GM21381 (cell line): ENCODE measurements at regions not wholly inside any gene's neighbourhood (a gene's known extent, or its start where the extent isn't known, plus 50 kb on each side); places are given as distances from the start of the nearest gene placed in this dataset.
"Not testable (repeated sequence)": the region's sequence is repeated elsewhere in the genome, so short reads cannot be mapped to it uniquely, and the experiment has no call there.

ENCODE experiments used
- ATAC-seq: cut with Tn5 transposase; IDR thresholded peaks from one replicate; pipeline ENCODE4 v1.9.1; 2021; ENCODE audit warnings: mild to moderate bottlenecking, moderate library complexity; ENCODE audit not compliant: unreplicated experiment

GRCh38 chr1:222187566-222188332 lies 360.2 kb downstream of the HHIPL2 start:
- no peak for ATAC-seq

DNA sequence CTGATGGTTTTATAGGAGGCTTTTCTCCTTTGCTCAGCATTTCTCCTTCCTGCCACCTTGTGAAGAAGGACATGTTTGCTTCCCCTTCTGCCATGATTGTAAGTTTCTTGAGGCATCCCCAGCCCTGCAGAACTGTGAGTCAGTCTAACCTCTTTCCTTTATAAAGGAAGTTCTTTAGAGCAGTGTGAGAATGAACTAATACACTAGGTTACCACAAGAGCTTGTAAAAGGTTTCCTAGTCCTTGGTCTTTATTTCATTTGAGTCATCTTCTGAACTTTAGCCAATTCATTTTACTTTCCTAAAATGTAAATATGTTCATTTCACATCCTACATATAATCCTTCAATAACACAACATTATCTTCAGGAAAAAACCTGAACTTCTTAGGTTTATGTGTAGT lies 365.3 kb downstream of the HHIPL2 start:
- ATAC-seq: no peak

GRCh38 chr1:222181191-222181590 lies 366.7 kb downstream of the HHIPL2 start:
- no peak for ATAC-seq

DNA sequence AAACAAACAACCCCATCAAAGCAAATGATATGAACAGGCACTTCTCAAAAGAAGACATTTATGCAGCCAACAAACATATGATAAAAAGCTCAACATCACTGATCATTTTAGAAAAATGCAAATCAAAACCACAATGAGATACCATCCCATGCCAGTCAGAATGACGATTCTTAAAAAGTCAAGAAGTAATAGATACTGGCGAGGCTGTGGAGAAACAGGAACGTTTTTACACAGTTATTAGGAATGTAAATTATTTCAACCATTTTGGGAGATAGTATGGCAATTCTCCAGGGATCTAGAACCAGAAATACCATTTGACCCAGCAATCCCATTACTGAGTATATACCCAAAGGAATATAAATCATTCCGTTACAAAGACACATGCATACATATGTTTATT lies 370.4 kb downstream of the HHIPL2 start:
- not testable (repeated sequence) for ATAC-seq

- ATAC-seq: peak; percentile 73
These were observed 376.9 kb downstream of the HHIPL2 start for GRCh38 chr1:222171005-222171404.

GRCh38 chr1:222168621-222169020 lies 379.3 kb downstream of the HHIPL2 start:
- no peak for ATAC-seq

- no peak for ATAC-seq
These were observed 380.0 kb downstream of the HHIPL2 start for GRCh38 chr1:222167896-222168295.

DNA sequence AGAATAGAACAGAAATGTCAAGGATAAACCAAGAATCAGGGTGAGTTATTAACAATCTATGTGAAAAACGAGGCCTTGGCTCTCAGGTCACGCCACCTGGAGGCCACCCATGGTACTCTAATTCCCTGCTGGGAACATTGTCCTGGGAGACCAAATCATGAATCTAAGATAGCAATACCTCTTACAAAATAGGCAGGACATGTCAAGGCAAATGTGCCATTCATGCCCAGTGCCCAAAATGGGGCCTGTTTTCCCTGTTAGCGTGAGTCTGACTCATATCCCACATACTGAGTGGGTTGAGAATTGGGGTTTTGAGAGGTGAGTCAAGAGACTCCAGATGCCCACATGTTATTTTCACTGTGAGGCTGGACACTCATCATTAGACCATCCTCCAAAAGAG lies 380.8 kb downstream of the HHIPL2 start:
- ATAC-seq: no peak

GRCh38 chr1:222165629-222166028 lies 382.3 kb downstream of the HHIPL2 start:
- no peak for ATAC-seq

- ATAC-seq: no peak
These were observed 384.0 kb downstream of the HHIPL2 start for GRCh38 chr1:222163895-222164294.

DNA sequence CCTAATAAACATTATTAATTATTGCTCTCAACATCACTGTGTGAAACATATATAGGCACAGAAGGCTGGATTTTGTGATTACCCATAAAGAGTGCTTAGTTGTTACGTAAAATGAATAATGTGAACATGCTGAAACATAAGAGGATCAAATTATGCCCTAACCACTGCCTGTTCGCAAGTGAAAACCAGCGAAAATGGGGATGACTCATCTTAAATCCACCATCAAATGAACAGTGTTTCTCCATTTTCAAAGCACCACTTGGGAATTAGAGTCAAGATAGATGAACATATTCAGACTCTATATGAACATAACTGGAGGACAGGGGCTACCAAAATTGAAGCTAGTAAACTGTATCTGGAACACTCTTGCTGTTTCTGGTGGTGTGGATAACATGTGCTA lies 386.2 kb downstream of the HHIPL2 start:
- no peak for ATAC-seq

GRCh38 chr1:222157612-222158011 lies 390.3 kb downstream of the HHIPL2 start:
- ATAC-seq: no peak

- no peak for ATAC-seq
These were observed 398.3 kb upstream of the DUSP10 start for GRCh38 chr1:222140206-222140605.

GRCh38 chr1:222138095-222138494 lies 396.2 kb upstream of the DUSP10 start:
- no peak for ATAC-seq

DNA sequence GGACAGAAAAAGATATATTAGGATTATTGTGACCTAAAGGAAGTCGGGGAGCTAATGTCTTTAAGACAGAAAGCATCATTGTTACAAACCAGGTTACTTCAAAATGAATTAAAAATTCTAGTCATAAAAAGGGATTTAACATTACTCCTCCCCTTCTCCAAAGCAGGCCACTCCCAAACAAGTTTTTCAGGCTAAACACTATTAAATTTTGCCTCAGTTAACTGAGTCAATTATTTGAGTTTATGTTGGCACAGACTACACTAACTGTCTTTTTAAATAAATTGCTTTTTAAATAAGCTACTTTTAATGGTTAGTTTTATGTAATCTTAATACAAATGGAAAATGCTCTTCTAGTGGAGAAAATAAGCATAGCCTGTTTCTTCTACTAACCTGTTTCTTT lies 395.0 kb upstream of the DUSP10 start:
- ATAC-seq: no peak

GRCh38 chr1:222129041-222129440 lies 387.2 kb upstream of the DUSP10 start:
- ATAC-seq: no peak

DNA sequence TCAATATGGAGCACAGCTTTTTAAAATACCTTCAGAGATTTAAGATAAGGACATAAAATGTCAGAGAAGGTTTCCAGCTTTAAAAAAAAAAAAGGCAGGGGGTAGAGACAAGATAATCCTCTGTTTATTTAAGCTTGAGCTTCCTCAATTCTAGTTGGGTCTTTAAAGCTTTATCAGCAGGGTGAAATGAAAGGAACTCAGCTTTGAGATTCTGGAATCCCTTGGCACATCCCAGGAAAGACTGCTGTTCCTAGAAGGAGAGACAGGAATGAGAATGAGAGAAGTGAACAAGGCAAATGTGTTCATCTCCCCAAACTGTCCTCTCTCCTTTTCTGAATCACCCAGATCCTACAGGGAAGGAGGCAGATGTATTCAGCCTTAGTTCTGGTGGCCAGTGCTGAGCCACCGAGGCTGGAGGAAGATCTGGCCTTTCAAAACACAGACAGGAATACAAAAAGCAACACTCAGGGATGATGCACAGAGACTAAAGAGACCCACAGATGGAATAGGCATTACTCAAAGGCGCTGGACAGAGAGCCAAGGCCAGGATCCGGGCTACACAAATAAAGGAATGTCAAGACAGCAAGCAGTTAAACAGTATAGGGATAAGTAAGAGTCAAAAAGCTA lies 385.8 kb upstream of the DUSP10 start:
- ATAC-seq: no peak

DNA sequence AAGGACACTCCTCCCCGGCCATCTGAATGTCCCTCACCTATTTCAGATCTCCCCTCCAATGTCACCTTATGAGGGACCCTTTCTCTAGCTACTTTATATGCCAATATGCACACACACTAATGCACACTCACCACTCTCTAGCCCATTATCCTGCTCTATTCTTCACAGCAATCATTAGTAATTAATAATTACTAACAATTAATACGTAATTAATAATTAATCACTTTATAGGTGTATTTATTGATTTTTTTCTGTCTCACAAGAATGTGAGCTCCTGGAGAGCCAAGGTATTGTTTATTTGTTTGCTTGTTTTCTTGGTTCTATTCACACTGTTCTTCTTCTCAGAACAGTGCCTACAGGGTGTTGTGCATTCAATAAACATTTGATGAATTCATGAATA lies 385.2 kb upstream of the DUSP10 start:
- no peak for ATAC-seq

GRCh38 chr1:222126052-222126451 lies 384.2 kb upstream of the DUSP10 start:
- no peak for ATAC-seq

DNA sequence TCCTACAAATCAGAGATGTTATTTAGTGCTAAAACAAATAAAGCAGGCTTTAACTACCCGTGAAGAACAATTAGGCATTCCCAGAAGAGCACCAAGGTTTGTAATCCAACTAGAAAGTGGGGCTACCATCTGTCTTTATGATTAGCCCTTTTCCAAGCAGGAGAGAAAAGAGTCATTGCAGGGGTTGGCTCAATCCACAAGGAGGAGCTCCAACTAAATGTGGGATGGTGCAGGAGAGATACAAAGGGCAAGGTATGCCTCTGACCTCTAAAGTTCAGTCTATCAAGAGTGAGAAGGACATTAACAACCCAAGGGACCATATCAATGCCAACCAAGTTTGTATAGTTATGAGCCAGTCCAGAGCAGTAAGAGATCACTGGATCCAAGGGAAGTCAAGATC lies 382.7 kb upstream of the DUSP10 start:
- no peak for ATAC-seq

GRCh38 chr1:222123111-222123510 lies 381.2 kb upstream of the DUSP10 start:
- ATAC-seq: no peak

- ATAC-seq: no peak
These were observed 375.9 kb upstream of the DUSP10 start for GRCh38 chr1:222117809-222118208.
